ENCODE measurements at regions not wholly inside any gene's neighbourhood (a gene's known extent, or its start where the extent isn't known, plus 50 kb on each side); places are given as distances from the start of the nearest gene placed in this dataset.

DNA sequence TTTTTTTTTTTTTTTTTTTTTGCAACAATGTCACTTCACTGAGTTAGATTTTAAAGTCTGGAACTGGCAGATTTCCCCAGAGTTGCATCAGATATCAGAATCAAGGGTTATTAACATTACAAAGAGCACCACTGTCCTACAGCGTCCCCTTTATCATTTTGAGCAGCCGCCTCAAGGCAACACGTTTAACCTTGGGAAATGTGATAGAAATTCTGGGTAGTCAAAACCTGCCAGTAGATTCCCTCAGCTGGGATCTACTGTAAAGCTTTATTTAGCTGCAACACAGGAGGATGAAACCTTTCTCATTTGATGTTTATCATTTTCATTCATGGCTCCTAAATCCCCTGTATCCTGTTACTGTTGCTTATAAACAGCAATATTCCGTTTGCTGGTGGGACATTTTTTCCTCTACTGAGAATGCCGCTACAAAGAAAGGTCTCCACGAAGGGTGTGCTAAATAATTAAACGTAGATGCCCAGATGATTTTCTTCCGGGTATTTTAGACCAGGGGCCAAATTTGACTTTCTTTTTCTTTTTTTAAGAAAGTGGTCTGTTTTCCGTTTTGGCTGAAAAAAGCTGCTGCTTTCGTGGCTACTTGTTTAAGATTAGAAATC lies 436.1 kb upstream of the GOT2 start:
- TF ChIP-seq, protein P1, sequence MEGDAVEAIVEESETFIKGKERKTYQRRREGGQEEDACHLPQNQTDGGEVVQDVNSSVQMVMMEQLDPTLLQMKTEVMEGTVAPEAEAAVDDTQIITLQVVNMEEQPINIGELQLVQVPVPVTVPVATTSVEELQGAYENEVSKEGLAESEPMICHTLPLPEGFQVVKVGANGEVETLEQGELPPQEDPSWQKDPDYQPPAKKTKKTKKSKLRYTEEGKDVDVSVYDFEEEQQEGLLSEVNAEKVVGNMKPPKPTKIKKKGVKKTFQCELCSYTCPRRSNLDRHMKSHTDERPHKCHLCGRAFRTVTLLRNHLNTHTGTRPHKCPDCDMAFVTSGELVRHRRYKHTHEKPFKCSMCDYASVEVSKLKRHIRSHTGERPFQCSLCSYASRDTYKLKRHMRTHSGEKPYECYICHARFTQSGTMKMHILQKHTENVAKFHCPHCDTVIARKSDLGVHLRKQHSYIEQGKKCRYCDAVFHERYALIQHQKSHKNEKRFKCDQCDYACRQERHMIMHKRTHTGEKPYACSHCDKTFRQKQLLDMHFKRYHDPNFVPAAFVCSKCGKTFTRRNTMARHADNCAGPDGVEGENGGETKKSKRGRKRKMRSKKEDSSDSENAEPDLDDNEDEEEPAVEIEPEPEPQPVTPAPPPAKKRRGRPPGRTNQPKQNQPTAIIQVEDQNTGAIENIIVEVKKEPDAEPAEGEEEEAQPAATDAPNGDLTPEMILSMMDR (conservative IDR thresholded peaks at IDR 0.05 in 1 of 2, IDR thresholded peaks at IDR 0.05 in 1 of 2; ENCODE audit: extremely low read depth in 1 of 2, insufficient read depth in 1 of 2, low read depth in 1 of 2, low read length in 2 of 2), result no peak
- no peak for TF ChIP-seq EZH2 (IDR thresholded peaks at IDR 0.05; ENCODE audit: borderline replicate concordance, low read length)
